Neural cell (in vitro differentiated cells): ENCODE measurements at regions not wholly inside any gene's neighbourhood (a gene's known extent, or its start where the extent isn't known, plus 50 kb on each side); places are given as distances from the start of the nearest gene placed in this dataset.

ENCODE experiments used
- H2AFZ ChIP-seq: fragments of 200-600, 300-800 bp; sonication (generic), shearing (Covaris generic); 2 replicates; pipeline ENCODE4 v1.6.0; 2014; ENCODE audit warnings: low read depth, mild to moderate bottlenecking, antibody characterized with exemption, low read length, moderate library complexity
- H3F3A ChIP-seq: fragments of 200-600 bp; shearing (Covaris generic); 2 replicates; pipeline ENCODE4 v1.6.1; 2016; ENCODE audit warnings: mild to moderate bottlenecking, moderate library complexity, mixed read lengths, antibody characterized with exemption, low read length; ENCODE audit not compliant: insufficient read depth, poor library complexity, severe bottlenecking
- H3K27ac ChIP-seq: fragments of 200-600, 300-800 bp; sonication (generic), shearing (Covaris generic); 2 replicates; pipeline ENCODE4 v1.5.1; 2014; ENCODE audit warnings: mild to moderate bottlenecking, low read length, moderate library complexity
- H3K27me3 ChIP-seq: fragments of 300-800, 200-600 bp; sonication (generic), shearing (Covaris generic); 2 replicates; pipeline ENCODE4 v1.6.0; 2014; ENCODE audit warnings: mild to moderate bottlenecking, low read depth, low read length, moderate library complexity; ENCODE audit not compliant: insufficient read depth
- H3K36me3 ChIP-seq: fragments of 300-800, 200-600 bp; sonication (generic), shearing (Covaris generic); 2 replicates; pipeline ENCODE4 v1.5.1; 2014; ENCODE audit warnings: mild to moderate bottlenecking, antibody characterized with exemption, low read length, moderate library complexity; ENCODE audit not compliant: insufficient read depth
- H3K4me2 ChIP-seq: fragments of 300-800, 200-600 bp; sonication (generic), shearing (Covaris generic); 2 replicates; pipeline ENCODE4 v1.6.0; 2014; ENCODE audit warnings: mild to moderate bottlenecking, low read length
- H3K4me3 ChIP-seq: fragments of 300-800, 200-600 bp; sonication (generic), shearing (Covaris generic); 2 replicates; pipeline ENCODE4 v1.5.1; 2014; ENCODE audit warnings: mild to moderate bottlenecking, low read length, moderate library complexity
- H3K79me2 ChIP-seq: fragments of 200-600 bp; shearing (Covaris generic); replicated peaks from 2 replicates; pipeline ENCODE4 v1.6.0; 2014; ENCODE audit warnings: mild to moderate bottlenecking, low read length, moderate library complexity; ENCODE audit not compliant: insufficient read depth
- H3K9ac ChIP-seq: fragments of 300-800, 200-600 bp; sonication (generic), shearing (Covaris generic); 2 replicates; pipeline ENCODE4 v1.6.1; 2016; ENCODE audit warnings: mild to moderate bottlenecking, low read length, mixed read lengths
- H3K9me2 ChIP-seq: fragments of 200-600 bp; shearing (Covaris generic); 2 replicates; pipeline ENCODE4 v1.6.1; 2016; ENCODE audit warnings: mild to moderate bottlenecking, low read length, mixed read lengths; ENCODE audit not compliant: insufficient read depth
- H3K9me3 ChIP-seq: fragments of 200-600, 300-800 bp; sonication (generic), shearing (Covaris generic); 2 replicates; pipeline ENCODE4 v1.6.1; 2016; ENCODE audit warnings: mild to moderate bottlenecking, mixed run types, low read length, moderate library complexity, mixed read lengths
- H4K20me1 ChIP-seq: fragments of 200-600 bp; shearing (Covaris generic); 2 replicates; pipeline ENCODE4 v1.6.1; 2016; ENCODE audit warnings: mild to moderate bottlenecking, mixed run types; ENCODE audit not compliant: insufficient read depth
- EP300 ChIP-seq: fragments of 450-650 bp; conservative IDR thresholded peaks from 2 replicates; pipeline ENCODE4 v1.6.1; 2014; ENCODE audit warnings: antibody characterized with exemption, mild to moderate bottlenecking, moderate library complexity; ENCODE audit not compliant: poor library complexity, severe bottlenecking
- EZH2 ChIP-seq: fragments of 200-600, 300-800 bp; shearing (Covaris generic), sonication (generic); IDR thresholded peaks from 2 replicates; pipeline ENCODE4 v1.6.1; 2014; ENCODE audit warnings: antibody characterized with exemption, low read length, borderline replicate concordance, mild to moderate bottlenecking; ENCODE audit not compliant: insufficient read depth, poor library complexity, severe bottlenecking
- MXI1 ChIP-seq: fragments of 450-650 bp; conservative IDR thresholded peaks from 2 replicates; pipeline ENCODE4 v1.6.1; 2014; ENCODE audit warnings: antibody characterized with exemption, mild to moderate bottlenecking; ENCODE audit not compliant: poor library complexity, severe bottlenecking
- POLR2AphosphoS5 ChIP-seq: IDR thresholded peaks from 2 replicates; pipeline ENCODE4 v1.6.1; 2012
- RAD21 ChIP-seq: fragments of 450-650 bp; conservative IDR thresholded peaks from 2 replicates; pipeline ENCODE4 v1.6.1; 2014; ENCODE audit warnings: antibody characterized with exemption, mild to moderate bottlenecking, moderate library complexity
- REST ChIP-seq: IDR thresholded peaks from 2 replicates; pipeline ENCODE4 v1.6.1; 2012; ENCODE audit warnings: borderline replicate concordance
- SMC3 ChIP-seq: fragments of 450-650 bp; conservative IDR thresholded peaks from 2 replicates; pipeline ENCODE4 v1.6.1; 2014; ENCODE audit warnings: antibody characterized with exemption, mild to moderate bottlenecking, moderate library complexity; ENCODE audit not compliant: poor library complexity
- TAF1 ChIP-seq: IDR thresholded peaks from 2 replicates; pipeline ENCODE4 v1.6.1; 2012; ENCODE audit warnings: low read depth
- TF ChIP-seq, protein P1 (sequence below): fragments of 450-650 bp; IDR thresholded peaks from 2 replicates; pipeline ENCODE4 v1.5.1; 2014; ENCODE audit warnings: antibody characterized with exemption, mild to moderate bottlenecking, moderate library complexity; ENCODE audit not compliant: poor library complexity, severe bottlenecking

- Histone ChIP-seq H2AFZ (no peak overlapping the region), H3F3A (peaks cover 3% of the 10 kb centered on the region), H3K36me3 (no peaks in the 10 kb centered on the region), H3K4me3 (no peak overlapping the region), H3K9me3 (no peaks in the 10 kb centered on the region), H4K20me1 (no peaks in the 10 kb centered on the region), H3K9ac (no peak overlapping the region), H3K9me2 (no peaks in the 10 kb centered on the region), H3K4me2 (no peak overlapping the region), H3K27me3 (no peaks in the 10 kb centered on the region), H3K27ac (no peak overlapping the region), H3K79me2 (no peaks in the 10 kb centered on the region)
- TF ChIP-seq, protein P1, sequence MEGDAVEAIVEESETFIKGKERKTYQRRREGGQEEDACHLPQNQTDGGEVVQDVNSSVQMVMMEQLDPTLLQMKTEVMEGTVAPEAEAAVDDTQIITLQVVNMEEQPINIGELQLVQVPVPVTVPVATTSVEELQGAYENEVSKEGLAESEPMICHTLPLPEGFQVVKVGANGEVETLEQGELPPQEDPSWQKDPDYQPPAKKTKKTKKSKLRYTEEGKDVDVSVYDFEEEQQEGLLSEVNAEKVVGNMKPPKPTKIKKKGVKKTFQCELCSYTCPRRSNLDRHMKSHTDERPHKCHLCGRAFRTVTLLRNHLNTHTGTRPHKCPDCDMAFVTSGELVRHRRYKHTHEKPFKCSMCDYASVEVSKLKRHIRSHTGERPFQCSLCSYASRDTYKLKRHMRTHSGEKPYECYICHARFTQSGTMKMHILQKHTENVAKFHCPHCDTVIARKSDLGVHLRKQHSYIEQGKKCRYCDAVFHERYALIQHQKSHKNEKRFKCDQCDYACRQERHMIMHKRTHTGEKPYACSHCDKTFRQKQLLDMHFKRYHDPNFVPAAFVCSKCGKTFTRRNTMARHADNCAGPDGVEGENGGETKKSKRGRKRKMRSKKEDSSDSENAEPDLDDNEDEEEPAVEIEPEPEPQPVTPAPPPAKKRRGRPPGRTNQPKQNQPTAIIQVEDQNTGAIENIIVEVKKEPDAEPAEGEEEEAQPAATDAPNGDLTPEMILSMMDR: no peak
- no peak for TF ChIP-seq MXI1
- no peak for TF ChIP-seq RAD21
- TF ChIP-seq REST: no peak
- TF ChIP-seq EZH2: no peak
- TF ChIP-seq SMC3: no peak
- no peak for TF ChIP-seq EP300
- TF ChIP-seq TAF1: no peak
- no peak for TF ChIP-seq POLR2AphosphoS5
These were observed 240.7 kb upstream of the PLEKHG7 start for GRCh38 chr12:92462049-92462448.

DNA sequence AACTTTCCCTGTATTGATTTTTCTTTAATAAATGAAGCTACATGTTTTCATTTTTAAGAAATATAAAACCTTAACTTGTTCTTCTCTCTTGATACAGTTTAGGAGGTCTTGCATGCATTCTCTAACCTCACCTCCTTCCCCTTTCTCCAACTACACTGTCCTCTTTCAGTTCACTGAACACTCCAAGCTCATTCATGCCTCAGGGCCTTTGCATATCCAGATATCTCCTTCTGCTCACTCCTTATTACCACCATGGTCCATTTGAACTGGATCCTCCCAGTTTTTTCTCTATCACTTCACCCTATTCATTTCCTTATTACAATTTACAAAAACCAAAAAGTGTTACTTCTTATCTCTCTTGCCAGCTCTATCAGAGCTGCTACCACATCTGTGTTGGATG lies 242.9 kb upstream of the PLEKHG7 start:
- no peaks in the 10 kb centered on the region for H3K79me2 ChIP-seq
- no peaks in the 10 kb centered on the region for H3K9me3 ChIP-seq
- no peaks in the 10 kb centered on the region for H3K27me3 ChIP-seq
- no peak overlapping the region for H2AFZ ChIP-seq
- no peak overlapping the region for H3K4me2 ChIP-seq
- no peak overlapping the region for H3K9ac ChIP-seq
- no peaks in the 10 kb centered on the region for H3K36me3 ChIP-seq
- no peaks in the 10 kb centered on the region for H3K9me2 ChIP-seq
- H3K4me3 ChIP-seq: no peak overlapping the region
- H3F3A ChIP-seq: no peaks in the 10 kb centered on the region
- TF ChIP-seq, protein P1: no peak
- TF ChIP-seq POLR2AphosphoS5 (no peak), MXI1 (no peak), TAF1 (no peak), EP300 (no peak), EZH2 (no peak), REST (no peak), RAD21 (no peak), SMC3 (no peak)
- H4K20me1 ChIP-seq: no peaks in the 10 kb centered on the region
- no peak overlapping the region for H3K27ac ChIP-seq
